MM.1S (cell line): ENCODE measurements at regions not wholly inside any gene's neighbourhood (a gene's known extent, or its start where the extent isn't known, plus 50 kb on each side); places are given as distances from the start of the nearest gene placed in this dataset.
"Not testable (repeated sequence)": the region's sequence is repeated elsewhere in the genome, so short reads cannot be mapped to it uniquely, and the experiment has no call there.

ENCODE experiments used
- DNase-seq: peaks from one replicate; pipeline ENCODE4 v3.0.0-alpha.2; 2015
- H2AFZ ChIP-seq: fragments of 300-600 bp; sonication (generic); 2 replicates; pipeline ENCODE4 v1.6.0; 2016; ENCODE audit warnings: antibody characterized with exemption, low read length
- H3F3A ChIP-seq: fragments of 300-600 bp; sonication (generic); 2 replicates; pipeline ENCODE4 v1.6.1; 2016; ENCODE audit warnings: mild to moderate bottlenecking, antibody characterized with exemption, low read length, moderate library complexity, mixed read lengths; ENCODE audit not compliant: insufficient read depth
- H3K27ac ChIP-seq: fragments of 300-600 bp; sonication (generic); 2 replicates; pipeline ENCODE4 v1.5.1; 2016; ENCODE audit warnings: mild to moderate bottlenecking, low read length
- H3K27me3 ChIP-seq: fragments of 300-600 bp; sonication (generic); replicated peaks from 2 replicates; pipeline ENCODE4 v1.6.0; 2016; ENCODE audit warnings: low read length; ENCODE audit not compliant: insufficient read depth
- H3K36me3 ChIP-seq: fragments of 300-600 bp; sonication (generic); replicated peaks from 2 replicates; pipeline ENCODE4 v1.6.1; 2016; ENCODE audit warnings: mild to moderate bottlenecking, low read length, mixed read lengths; ENCODE audit not compliant: insufficient read depth
- H3K4me1 ChIP-seq: fragments of 300-600 bp; sonication (generic); 2 replicates; pipeline ENCODE4 v1.6.1; 2016; ENCODE audit warnings: low read length, mixed read lengths
- H3K4me2 ChIP-seq: fragments of 300-600 bp; sonication (generic); 2 replicates; pipeline ENCODE4 v1.6.0; 2016; ENCODE audit warnings: low read depth, low read length
- H3K4me3 ChIP-seq: fragments of 300-600 bp; sonication (generic); 2 replicates; pipeline ENCODE4 v1.5.1; 2016; ENCODE audit warnings: low read length, mixed read lengths
- H3K79me2 ChIP-seq: fragments of 300-600 bp; sonication (generic); 2 replicates; pipeline ENCODE4 v1.6.1; 2016; ENCODE audit warnings: mixed run types, low read length, mixed read lengths
- H3K9ac ChIP-seq: fragments of 300-600 bp; sonication (generic); 2 replicates; pipeline ENCODE4 v1.6.1; 2016; ENCODE audit warnings: low read length, mixed read lengths
- H3K9me2 ChIP-seq: fragments of 300-600 bp; sonication (generic); replicated peaks from 2 replicates; pipeline ENCODE4 v1.6.1; 2016; ENCODE audit warnings: mild to moderate bottlenecking, low read length, mixed read lengths; ENCODE audit not compliant: insufficient read depth
- H3K9me3 ChIP-seq: fragments of 300-600 bp; sonication (generic); replicated peaks from 2 replicates; pipeline ENCODE4 v1.6.1; 2016; ENCODE audit warnings: mild to moderate bottlenecking, low read length, mixed read lengths; ENCODE audit not compliant: insufficient read depth
- H4K20me1 ChIP-seq: fragments of 300-600 bp; sonication (generic); 2 replicates; pipeline ENCODE4 v1.6.1; 2016; ENCODE audit warnings: mild to moderate bottlenecking, low read length, moderate library complexity, mixed read lengths; ENCODE audit not compliant: insufficient read depth
- CTCF ChIP-seq: fragments of 300-600 bp; sonication (generic); IDR thresholded peaks from 2 replicates; pipeline ENCODE4 v1.5.1; 2016; ENCODE audit warnings: antibody characterized with exemption, low read length, mixed read lengths
- EZH2 ChIP-seq: fragments of 300-600 bp; sonication (generic); optimal IDR thresholded peaks from 2 replicates; pipeline ENCODE3; 2017; ENCODE audit warnings: low read depth, mild to moderate bottlenecking, antibody characterized with exemption, low read length, mixed read lengths
- EZH2phosphoT487 ChIP-seq: fragments of 300-600 bp; sonication (generic); IDR thresholded peaks from 2 replicates; pipeline ENCODE4 v1.6.1; 2018; ENCODE audit warnings: antibody characterized with exemption, low read length

GRCh38 chr4:175090116-175090515 lies 172.0 kb downstream of the ADAM29 start:
- H3K4me3 ChIP-seq: no peak overlapping the region
- no peak overlapping the region for H3K9ac ChIP-seq
- no peaks in the 10 kb centered on the region for H4K20me1 ChIP-seq
- H3K4me2 ChIP-seq: no peak overlapping the region
- H3K9me2 ChIP-seq: no peaks in the 10 kb centered on the region
- no peaks in the 10 kb centered on the region for H3K79me2 ChIP-seq
- no peak overlapping the region for H3K27ac ChIP-seq
- H3K4me1 ChIP-seq: no peaks in the 10 kb centered on the region
- no peaks in the 10 kb centered on the region for H3F3A ChIP-seq
- H3K36me3 ChIP-seq: no peaks in the 10 kb centered on the region
- DNase-seq: no peak
- H2AFZ ChIP-seq: no peak overlapping the region
- H3K27me3 ChIP-seq: no peaks in the 10 kb centered on the region
- no peak for TF ChIP-seq CTCF
- TF ChIP-seq EZH2phosphoT487: no peak
- TF ChIP-seq EZH2: no peak
- H3K9me3 ChIP-seq: no peaks in the 10 kb centered on the region

- no peak for DNase-seq
- no peak overlapping the region for H3K4me3 ChIP-seq
- H3K4me2 ChIP-seq: no peak overlapping the region
- TF ChIP-seq CTCF: no peak
- H2AFZ ChIP-seq: no peak overlapping the region
- H3K9ac ChIP-seq: no peak overlapping the region
- no peaks in the 10 kb centered on the region for H4K20me1 ChIP-seq
- no peaks in the 10 kb centered on the region for H3K36me3 ChIP-seq
- H3K9me3 ChIP-seq: no peaks in the 10 kb centered on the region
- no peak overlapping the region for H3K27ac ChIP-seq
- no peaks in the 10 kb centered on the region for H3F3A ChIP-seq
- H3K9me2 ChIP-seq: no peaks in the 10 kb centered on the region
- H3K4me1 ChIP-seq: no peaks in the 10 kb centered on the region
- no peaks in the 10 kb centered on the region for H3K27me3 ChIP-seq
- no peaks in the 10 kb centered on the region for H3K79me2 ChIP-seq
Measured at GRCh38 chr4:175091649-175092048, 173.5 kb downstream of the ADAM29 start.

GRCh38 chr4:175092114-175092513 lies 174.0 kb downstream of the ADAM29 start:
- H3F3A ChIP-seq: no peaks in the 10 kb centered on the region
- no peaks in the 10 kb centered on the region for H3K27me3 ChIP-seq

GRCh38 chr4:175093055-175093454 lies 174.9 kb downstream of the ADAM29 start:
- H3K27me3 ChIP-seq, H3K9ac ChIP-seq, H3K4me2 ChIP-seq, H3K79me2 ChIP-seq, H3F3A ChIP-seq, H3K9me2 ChIP-seq, H2AFZ ChIP-seq, H3K36me3 ChIP-seq, H3K9me3 ChIP-seq, H3K4me1 ChIP-seq, DNase-seq, H3K4me3 ChIP-seq, H3K27ac ChIP-seq, H4K20me1 ChIP-seq: not testable (repeated sequence)

More at GRCh38 chr4:175092114-175092513, 174.0 kb downstream of the ADAM29 start:
- Histone ChIP-seq H3K36me3 (no peaks in the 10 kb centered on the region), H3K9ac (no peak overlapping the region), H3K4me2 (no peak overlapping the region), H4K20me1 (no peaks in the 10 kb centered on the region), H3K27ac (no peak overlapping the region), H3K4me1 (no peaks in the 10 kb centered on the region), H3K4me3 (no peak overlapping the region), H3K9me2 (no peaks in the 10 kb centered on the region), H3K79me2 (no peaks in the 10 kb centered on the region), H3K9me3 (no peaks in the 10 kb centered on the region), H2AFZ (no peak overlapping the region)
- DNase-seq: no peak
- TF ChIP-seq EZH2 (no peak), EZH2phosphoT487 (no peak), CTCF (no peak)
